ENCODE measurements at regions not wholly inside any gene's neighbourhood (a gene's known extent, or its start where the extent isn't known, plus 50 kb on each side); places are given as distances from the start of the nearest gene placed in this dataset.

DNA sequence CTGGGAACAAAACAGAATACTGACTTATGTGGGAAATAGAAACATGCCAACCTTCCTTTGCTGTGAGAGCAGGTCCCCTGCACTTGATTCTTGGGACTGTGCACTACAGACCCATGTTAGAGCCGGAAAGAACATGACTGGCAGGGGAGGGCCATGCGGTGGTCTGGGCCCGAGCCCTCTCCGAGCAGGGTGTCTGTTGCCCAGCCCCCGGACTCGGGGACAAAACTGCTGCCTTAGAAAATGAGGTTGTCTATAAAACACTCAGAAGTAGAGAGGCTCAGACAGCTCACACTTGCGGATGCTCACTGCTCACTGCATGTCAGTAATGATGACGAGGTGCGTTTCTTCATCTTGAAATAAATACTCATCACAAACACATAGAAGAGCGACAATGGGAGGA is 270.7 kb upstream of the HDAC4 start:
- POLR2A ChIA-PET, result no interaction called here
- Histone ChIP-seq H3K27ac (ENCODE audit: extremely low read depth, low read depth, low read length) (no peak overlapping the region), H3K9me3 (ENCODE audit: control insufficient read depth, insufficient read depth, low read depth, low read length) (no peaks in the 10 kb centered on the region), H3K4me1 (ENCODE audit: control insufficient read depth, insufficient read depth, low read length) (0 out of 2 replicates have a peak, but pooled peaks cover 3% of the 10 kb centered on the region), H3K36me3 (ENCODE audit: control insufficient read depth in 2 of 2, insufficient read depth in 1 of 2, low read length in 2 of 2) (no peaks in the 10 kb centered on the region), H3K4me3 (ENCODE audit: low read depth, low read length) (no peak overlapping the region)
- CTCF ChIA-PET, result interaction anchor here (0.7 kb wide), 1 partner anchor 84 kb away, joined by 5 read pairs; no protein-coding TSS in a partner anchor
- TF ChIP-seq ZNF354C (tag by site-specific recombination; IDR thresholded peaks at IDR 0.05; ENCODE audit: borderline replicate concordance, low read depth) (no peak), ZNF610 (tag by site-specific recombination; IDR thresholded peaks at IDR 0.05; ENCODE audit: borderline replicate concordance) (no peak), ZSCAN16 (tag by site-specific recombination; IDR thresholded peaks at IDR 0.05) (no peak), ZNF510 (tag by site-specific recombination; IDR thresholded peaks at IDR 0.05; ENCODE audit: insufficient replicate concordance) (no peak), ZNF132 (tag by site-specific recombination; IDR thresholded peaks at IDR 0.05; ENCODE audit: borderline replicate concordance) (no peak), ZNF16 (tag by site-specific recombination; IDR thresholded peaks at IDR 0.05; ENCODE audit: low read depth) (no peak), ZNF600 (tag by site-specific recombination; IDR thresholded peaks at IDR 0.05) (no peak), MZF1 (tag by site-specific recombination; IDR thresholded peaks at IDR 0.05; ENCODE audit: borderline replicate concordance) (no peak), ZNF473 (tag by site-specific recombination; IDR thresholded peaks at IDR 0.05) (no peak), HOXD13 (CRISPR knock-in tag; IDR thresholded peaks at IDR 0.05; ENCODE audit: borderline replicate concordance) (no peak), KLF7 (tag by site-specific recombination; IDR thresholded peaks at IDR 0.05; ENCODE audit: borderline replicate concordance) (no peak), ZNF121 (tag by site-specific recombination; IDR thresholded peaks at IDR 0.05) (no peak)
- TF ChIP-seq, protein P1, sequence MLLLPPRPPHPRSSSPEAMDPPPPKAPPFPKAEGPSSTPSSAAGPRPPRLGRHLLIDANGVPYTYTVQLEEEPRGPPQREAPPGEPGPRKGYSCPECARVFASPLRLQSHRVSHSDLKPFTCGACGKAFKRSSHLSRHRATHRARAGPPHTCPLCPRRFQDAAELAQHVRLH (tag by site-specific recombination; IDR thresholded peaks at IDR 0.05), result no peak

DNA sequence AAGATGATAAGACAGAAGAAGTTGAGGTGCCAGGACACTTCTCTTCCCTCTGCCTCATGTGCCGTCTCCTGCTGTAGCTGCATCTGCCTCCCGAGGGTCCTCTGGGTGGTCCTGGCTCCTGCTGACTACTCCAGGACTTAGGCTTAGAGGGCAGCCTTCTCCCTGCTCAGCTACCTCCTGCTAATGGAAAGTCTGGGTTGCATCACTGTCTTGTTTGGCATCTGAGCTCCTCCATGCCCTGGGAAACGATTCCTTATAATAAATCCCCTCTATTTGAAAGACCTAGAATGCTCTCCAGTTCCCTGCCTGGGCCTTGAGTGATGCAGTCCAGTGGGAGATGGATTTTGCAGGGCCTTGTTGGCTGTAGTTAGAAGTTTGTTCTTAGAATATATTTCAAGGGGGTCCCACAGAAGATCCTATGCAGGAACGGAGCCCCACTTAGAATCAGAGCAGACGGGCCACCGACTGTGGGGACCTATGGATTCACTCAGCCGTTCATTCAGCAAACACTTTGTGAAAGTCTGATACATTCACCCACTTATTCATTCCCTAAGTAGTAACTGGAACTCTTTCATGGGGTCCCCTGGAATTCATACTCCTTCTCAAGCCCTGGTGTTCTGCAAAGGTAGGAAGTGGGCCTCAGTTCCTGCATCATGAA is 269.8 kb upstream of the HDAC4 start:
- H3K9me3 ChIP-seq (ENCODE audit: control insufficient read depth, insufficient read depth, low read depth, low read length), result no peaks in the 10 kb centered on the region
- TF ChIP-seq ZFP41 (tag by site-specific recombination; IDR thresholded peaks at IDR 0.05; ENCODE audit: borderline replicate concordance), result no peak
- H3K4me1 ChIP-seq (ENCODE audit: control insufficient read depth, insufficient read depth, low read length), result 0 out of 2 replicates have a peak, but pooled peaks cover 3% of the 10 kb centered on the region
- H3K27ac ChIP-seq (ENCODE audit: extremely low read depth, low read depth, low read length), result no peak overlapping the region
- ChIA-PET POLR2A (no interaction called here), CTCF (no interaction called here)
- H3K36me3 ChIP-seq (ENCODE audit: control insufficient read depth in 2 of 2, insufficient read depth in 1 of 2, low read length in 2 of 2), result no peaks in the 10 kb centered on the region
- H3K4me3 ChIP-seq (ENCODE audit: low read depth, low read length), result no peak overlapping the region

GRCh38 chr2:239669899-239670460 is 269.2 kb upstream of the HDAC4 start:
- CTCF ChIA-PET, result no interaction called here
- TF ChIP-seq ZNF426 (tag by site-specific recombination; IDR thresholded peaks at IDR 0.05) (no peak), ZNF146 (tag by site-specific recombination; IDR thresholded peaks at IDR 0.05) (no peak), AEBP2 (tag by site-specific recombination; IDR thresholded peaks at IDR 0.05; ENCODE audit: borderline replicate concordance) (no peak), ZBTB21 (tag by site-specific recombination; IDR thresholded peaks at IDR 0.05) (no peak), ZNF785 (tag by site-specific recombination; IDR thresholded peaks at IDR 0.05) (no peak), KLF16 (tag by site-specific recombination; IDR thresholded peaks at IDR 0.05) (no peak), HOXC10 (CRISPR knock-in tag; IDR thresholded peaks at IDR 0.05) (no peak), ZNF488 (tag by site-specific recombination; IDR thresholded peaks at IDR 0.05) (no peak)
- TF ChIP-seq, protein P2, sequence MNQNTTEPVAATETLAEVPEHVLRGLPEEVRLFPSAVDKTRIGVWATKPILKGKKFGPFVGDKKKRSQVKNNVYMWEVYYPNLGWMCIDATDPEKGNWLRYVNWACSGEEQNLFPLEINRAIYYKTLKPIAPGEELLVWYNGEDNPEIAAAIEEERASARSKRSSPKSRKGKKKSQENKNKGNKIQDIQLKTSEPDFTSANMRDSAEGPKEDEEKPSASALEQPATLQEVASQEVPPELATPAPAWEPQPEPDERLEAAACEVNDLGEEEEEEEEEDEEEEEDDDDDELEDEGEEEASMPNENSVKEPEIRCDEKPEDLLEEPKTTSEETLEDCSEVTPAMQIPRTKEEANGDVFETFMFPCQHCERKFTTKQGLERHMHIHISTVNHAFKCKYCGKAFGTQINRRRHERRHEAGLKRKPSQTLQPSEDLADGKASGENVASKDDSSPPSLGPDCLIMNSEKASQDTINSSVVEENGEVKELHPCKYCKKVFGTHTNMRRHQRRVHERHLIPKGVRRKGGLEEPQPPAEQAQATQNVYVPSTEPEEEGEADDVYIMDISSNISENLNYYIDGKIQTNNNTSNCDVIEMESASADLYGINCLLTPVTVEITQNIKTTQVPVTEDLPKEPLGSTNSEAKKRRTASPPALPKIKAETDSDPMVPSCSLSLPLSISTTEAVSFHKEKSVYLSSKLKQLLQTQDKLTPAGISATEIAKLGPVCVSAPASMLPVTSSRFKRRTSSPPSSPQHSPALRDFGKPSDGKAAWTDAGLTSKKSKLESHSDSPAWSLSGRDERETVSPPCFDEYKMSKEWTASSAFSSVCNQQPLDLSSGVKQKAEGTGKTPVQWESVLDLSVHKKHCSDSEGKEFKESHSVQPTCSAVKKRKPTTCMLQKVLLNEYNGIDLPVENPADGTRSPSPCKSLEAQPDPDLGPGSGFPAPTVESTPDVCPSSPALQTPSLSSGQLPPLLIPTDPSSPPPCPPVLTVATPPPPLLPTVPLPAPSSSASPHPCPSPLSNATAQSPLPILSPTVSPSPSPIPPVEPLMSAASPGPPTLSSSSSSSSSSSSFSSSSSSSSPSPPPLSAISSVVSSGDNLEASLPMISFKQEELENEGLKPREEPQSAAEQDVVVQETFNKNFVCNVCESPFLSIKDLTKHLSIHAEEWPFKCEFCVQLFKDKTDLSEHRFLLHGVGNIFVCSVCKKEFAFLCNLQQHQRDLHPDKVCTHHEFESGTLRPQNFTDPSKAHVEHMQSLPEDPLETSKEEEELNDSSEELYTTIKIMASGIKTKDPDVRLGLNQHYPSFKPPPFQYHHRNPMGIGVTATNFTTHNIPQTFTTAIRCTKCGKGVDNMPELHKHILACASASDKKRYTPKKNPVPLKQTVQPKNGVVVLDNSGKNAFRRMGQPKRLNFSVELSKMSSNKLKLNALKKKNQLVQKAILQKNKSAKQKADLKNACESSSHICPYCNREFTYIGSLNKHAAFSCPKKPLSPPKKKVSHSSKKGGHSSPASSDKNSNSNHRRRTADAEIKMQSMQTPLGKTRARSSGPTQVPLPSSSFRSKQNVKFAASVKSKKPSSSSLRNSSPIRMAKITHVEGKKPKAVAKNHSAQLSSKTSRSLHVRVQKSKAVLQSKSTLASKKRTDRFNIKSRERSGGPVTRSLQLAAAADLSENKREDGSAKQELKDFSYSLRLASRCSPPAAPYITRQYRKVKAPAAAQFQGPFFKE (tag by site-specific recombination; IDR thresholded peaks at IDR 0.05; ENCODE audit: borderline replicate concordance), result no peak

More at GRCh38 chr2:239669899-239670460, 269.2 kb upstream of the HDAC4 start:
- Histone ChIP-seq H3K36me3 (ENCODE audit: control insufficient read depth in 2 of 2, insufficient read depth in 1 of 2, low read length in 2 of 2) (no peaks in the 10 kb centered on the region), H3K4me1 (ENCODE audit: control insufficient read depth, insufficient read depth, low read length) (0 out of 2 replicates have a peak, but pooled peaks cover 3% of the 10 kb centered on the region), H3K27ac (ENCODE audit: extremely low read depth, low read depth, low read length) (no peak overlapping the region), H3K4me3 (ENCODE audit: low read depth, low read length) (no peak overlapping the region), H3K9me3 (ENCODE audit: control insufficient read depth, insufficient read depth, low read depth, low read length) (no peaks in the 10 kb centered on the region)
- POLR2A ChIA-PET, result no interaction called here

Measured in HEK293 (cell line).